A549 (cell line): ENCODE measurements at regions not wholly inside any gene's neighbourhood (a gene's known extent, or its start where the extent isn't known, plus 50 kb on each side); places are given as distances from the start of the nearest gene placed in this dataset.

Source experiments
- ATAC-seq, 2 experiments: fragments of 200-7000 bp in 1 of 2; fragments of >200 bp in 1 of 2; cut with Nextera tagmentation in 1 of 2; cut with Tn5 transposase in 1 of 2; 3 replicates each; pipeline versions ENCODE4 v1.8.0 to v1.9.1; 2018 to 2020; ENCODE audit warnings: mild to moderate bottlenecking in 1 of 2, moderate library complexity in 1 of 2
- CTCF ChIA-PET: fragments of 300-600 bp; sonication (Branson Sonifier 250); formaldehyde crosslinking; extraction: SDS; loops from one replicate; lab custom pipeline; 2021; ENCODE audit warnings: antibody characterized with exemption, inconsistent platforms; lab: Yijun Ruan, JAX
- POLR2A ChIA-PET: fragments of 350-600 bp; formaldehyde crosslinking; extraction: SDS; loops from one replicate; lab custom pipeline; 2021; ENCODE audit warnings: antibody characterized with exemption, inconsistent platforms; lab: Yijun Ruan, JAX
- DNase-seq, 2 experiments: peaks; one replicate each; pipeline versions ENCODE4 v3.0.0 to v3.0.0-alpha.2; 2011 to 2016; ENCODE audit warnings: low read depth in 1 of 2, low spot score in 1 of 2
- FAIRE-seq: peaks from 2 replicates; lab custom pipeline; 2011; peaks lifted over from hg19 to GRCh38; lab: Jason Lieb, UNC
- H3K27ac ChIP-seq, 2 experiments: fragments of >200 bp; sonication (Bioruptor Twin); formaldehyde crosslinking; 3 replicates each; pipeline ENCODE4 v1.5.1; 2016 to 2017
- H3K4me1 ChIP-seq: fragments of >200 bp; sonication (Bioruptor Twin); formaldehyde crosslinking; 3 replicates; pipeline ENCODE4 v1.6.1; 2016
- H3K4me2 ChIP-seq: fragments of >200 bp; sonication (Bioruptor Twin); formaldehyde crosslinking; 3 replicates; pipeline ENCODE4 v1.6.1; 2016
- H3K4me3 ChIP-seq: fragments of >200 bp; sonication (Bioruptor Twin); formaldehyde crosslinking; 3 replicates; pipeline ENCODE4 v1.5.1; 2016
- H3K9me3 ChIP-seq: fragments of >200 bp; sonication (Bioruptor Twin); formaldehyde crosslinking; 3 replicates; pipeline ENCODE4 v1.6.1; 2016
- BHLHE40 ChIP-seq: IDR thresholded peaks from 2 replicates; pipeline ENCODE4 v1.6.1; 2012; ENCODE audit warnings: low read depth, low read length, inconsistent platforms
- CHD4 ChIP-seq: fragments of 200-600 bp; sonication (generic); IDR thresholded peaks from 2 replicates; pipeline ENCODE4 v1.6.1; 2016; ENCODE audit warnings: antibody characterized with exemption, mild to moderate bottlenecking, borderline replicate concordance
- FOSB ChIP-seq: fragments of 250-450 bp; sonication (Bioruptor Pico); IDR thresholded peaks from 2 replicates; pipeline ENCODE4 v1.5.0; 2020; ENCODE audit warnings: mild to moderate bottlenecking, moderate library complexity
- FOSL2 ChIP-seq, 2 experiments: fragments of 450-650 bp in 1 of 2; fragments of >200 bp in 1 of 2; sonication (Bioruptor Twin) in 1 of 2; formaldehyde crosslinking; IDR thresholded peaks; 2 replicates each; pipeline versions ENCODE4 v1.5.0 to v1.6.1; 2016 to 2020; ENCODE audit warnings: mild to moderate bottlenecking in 1 of 2, moderate library complexity in 1 of 2
- HDAC2 ChIP-seq: fragments of 200-600 bp; sonication (generic); IDR thresholded peaks from 2 replicates; pipeline ENCODE4 v1.6.1; 2016
- HEYL ChIP-seq: fragments of 250-450 bp; sonication (Bioruptor Pico); IDR thresholded peaks from 2 replicates; pipeline ENCODE4 v1.8.0; 2021; ENCODE audit warnings: mild to moderate bottlenecking, moderate library complexity
- HOXB5 ChIP-seq: fragments of 250-450 bp; sonication (Bioruptor Pico); IDR thresholded peaks from 2 replicates; pipeline ENCODE4 v1.5.0; 2020; ENCODE audit warnings: mild to moderate bottlenecking, moderate library complexity
- JUN ChIP-seq, 2 experiments: fragments of >200 bp; sonication (Bioruptor Twin); formaldehyde crosslinking; IDR thresholded peaks; 2 replicates in 1 of 2; 3 replicates in 1 of 2; pipeline ENCODE4 v1.6.1; 2016 to 2017
- JUNB ChIP-seq: fragments of >200 bp; sonication (Bioruptor Twin); formaldehyde crosslinking; IDR thresholded peaks from 2 replicates; pipeline ENCODE4 v1.6.1; 2016
- MYC ChIP-seq: IDR thresholded peaks from 2 replicates; pipeline ENCODE4 v1.6.1; 2012; ENCODE audit warnings: mild to moderate bottlenecking, inconsistent platforms, low read length, improper control_type of control experiment, borderline replicate concordance
- NPAS2 ChIP-seq: fragments of 250-450 bp; sonication (Bioruptor Pico); IDR thresholded peaks from 2 replicates; pipeline ENCODE4 v1.8.0; 2022; ENCODE audit warnings: mild to moderate bottlenecking, moderate library complexity, borderline replicate concordance
- PHF8 ChIP-seq: fragments of 200-600 bp; sonication (generic); IDR thresholded peaks from 2 replicates; pipeline ENCODE4 v1.6.1; 2016; ENCODE audit warnings: low read depth, mild to moderate bottlenecking, antibody characterized with exemption, moderate library complexity, borderline replicate concordance
- RAD21 ChIP-seq, 2 experiments: fragments of >200 bp in 1 of 2; sonication (Bioruptor Twin) in 1 of 2; formaldehyde crosslinking in 1 of 2; IDR thresholded peaks in 1 of 2; conservative IDR thresholded peaks in 1 of 2; 2 replicates in 1 of 2; 3 replicates in 1 of 2; pipeline ENCODE4 v1.6.1; 2012 to 2018; ENCODE audit warnings: inconsistent platforms in 1 of 2
- RARB ChIP-seq: fragments of 250-450 bp; sonication (Bioruptor Pico); IDR thresholded peaks from 2 replicates; pipeline ENCODE4 v1.8.0; 2021; ENCODE audit warnings: mild to moderate bottlenecking, moderate library complexity
- RCOR1 ChIP-seq: fragments of 150-350 bp; IDR thresholded peaks from 2 replicates; pipeline ENCODE4 v1.6.1; 2014; ENCODE audit warnings: antibody characterized with exemption, low read length, low read depth
- RNF2 ChIP-seq: fragments of 200-600 bp; sonication (generic); IDR thresholded peaks from 2 replicates; pipeline ENCODE4 v1.6.1; 2016; ENCODE audit warnings: low read depth, mild to moderate bottlenecking, antibody characterized with exemption, moderate library complexity, borderline replicate concordance
- SREBF2 ChIP-seq: fragments of 450-650 bp; IDR thresholded peaks from 2 replicates; pipeline ENCODE4 v1.6.1; 2014; ENCODE audit warnings: mild to moderate bottlenecking, moderate library complexity
- TFCP2L1 ChIP-seq: fragments of 250-450 bp; sonication (Bioruptor Pico); IDR thresholded peaks from 2 replicates; pipeline ENCODE4 v1.5.0; 2021; ENCODE audit warnings: mild to moderate bottlenecking
- TP53 ChIP-seq: fragments of 250-450 bp; sonication (Bioruptor Pico); IDR thresholded peaks from 2 replicates; pipeline ENCODE4 v1.5.0; 2021; ENCODE audit warnings: mild to moderate bottlenecking, moderate library complexity
- ZSCAN20 ChIP-seq: fragments of 250-450 bp; sonication (Bioruptor Pico); IDR thresholded peaks from 2 replicates; pipeline ENCODE4 v1.8.0; 2022; ENCODE audit warnings: mild to moderate bottlenecking, moderate library complexity
- WGBS: methylation state at CpG from one replicate; pipeline ENCODE4 v1.1.6; 2017; ENCODE audit errors: missing lambda C conversion rate; 5-methylcytosine and 5-hydroxymethylcytosine counted together
- TF ChIP-seq, protein P1 (sequence below): fragments of 450-650 bp; IDR thresholded peaks from 2 replicates; pipeline ENCODE4 v1.6.1; 2014; ENCODE audit warnings: antibody characterized with exemption
- TF ChIP-seq, protein P2 (sequence below): IDR thresholded peaks from 2 replicates; pipeline ENCODE4 v1.6.1; 2012
- TF ChIP-seq, protein P3 (sequence below): fragments of 150-350 bp; IDR thresholded peaks from 2 replicates; pipeline ENCODE4 v1.6.1; 2014; ENCODE audit warnings: low read depth, mild to moderate bottlenecking, low read length
- TF ChIP-seq, protein P4 (sequence below): fragments of >200 bp; sonication (Bioruptor Twin); formaldehyde crosslinking; IDR thresholded peaks from 3 replicates; pipeline ENCODE4 v1.6.1; 2016
- TF ChIP-seq, protein P5 (sequence below): IDR thresholded peaks from 2 replicates; pipeline ENCODE4 v1.6.1; 2012; ENCODE audit warnings: low read depth, borderline replicate concordance

DNA sequence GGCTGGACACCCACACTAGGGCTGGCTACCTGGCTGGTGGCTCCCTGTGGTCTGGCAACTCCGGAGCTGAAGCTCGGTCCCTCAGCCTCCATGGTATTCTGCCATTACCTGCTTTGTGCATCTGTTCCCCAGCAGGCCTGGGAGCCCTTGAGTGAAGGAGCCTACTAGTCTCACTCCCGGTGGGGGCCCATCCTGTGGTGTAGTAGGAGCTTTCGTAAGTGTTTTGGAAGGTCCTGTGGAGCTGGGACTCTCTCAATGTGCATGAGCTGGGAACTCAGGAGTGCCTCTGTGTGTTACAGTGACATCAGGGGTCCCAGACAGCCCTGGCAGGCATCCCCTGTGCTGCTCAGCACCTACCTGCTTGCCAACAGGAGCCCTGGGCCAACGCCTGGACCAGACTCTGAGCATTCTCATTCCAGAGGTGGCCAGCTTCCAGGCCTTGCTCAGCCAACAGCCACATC is 267.1 kb downstream of the GADD45G start:
- no peak overlapping the region for H3K4me3 ChIP-seq
- no peak overlapping the region for H3K27ac ChIP-seq
- DNase-seq, result no peak
- ATAC-seq, result no peak
- CTCF ChIA-PET, result no interaction called here
- H3K4me2 ChIP-seq, result no peak overlapping the region
- no peaks in the 10 kb centered on the region for H3K9me3 ChIP-seq
- 60% methylated on average over 5 of the region's 5 CpGs for WGBS
- FAIRE-seq, result no peak
- no peak for TF ChIP-seq RARB (CRISPR knock-in tag)
- TF ChIP-seq MYC, result no peak
- no peak for TF ChIP-seq FOSL2 (IDR thresholded peaks at IDR 0.05)
- no peak for TF ChIP-seq FOSL2 (CRISPR knock-in tag; IDR thresholded peaks at IDR 0.05)
- no peak for TF ChIP-seq FOSB
- TF ChIP-seq JUN (IDR thresholded peaks at IDR 0.05), result no peak
- no peak for TF ChIP-seq CHD4
- no peak for TF ChIP-seq TFCP2L1 (CRISPR knock-in tag)
- TF ChIP-seq, protein P1, sequence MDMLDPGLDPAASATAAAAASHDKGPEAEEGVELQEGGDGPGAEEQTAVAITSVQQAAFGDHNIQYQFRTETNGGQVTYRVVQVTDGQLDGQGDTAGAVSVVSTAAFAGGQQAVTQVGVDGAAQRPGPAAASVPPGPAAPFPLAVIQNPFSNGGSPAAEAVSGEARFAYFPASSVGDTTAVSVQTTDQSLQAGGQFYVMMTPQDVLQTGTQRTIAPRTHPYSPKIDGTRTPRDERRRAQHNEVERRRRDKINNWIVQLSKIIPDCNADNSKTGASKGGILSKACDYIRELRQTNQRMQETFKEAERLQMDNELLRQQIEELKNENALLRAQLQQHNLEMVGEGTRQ, result no peak
- TF ChIP-seq RNF2, result no peak
- TF ChIP-seq, protein P2, sequence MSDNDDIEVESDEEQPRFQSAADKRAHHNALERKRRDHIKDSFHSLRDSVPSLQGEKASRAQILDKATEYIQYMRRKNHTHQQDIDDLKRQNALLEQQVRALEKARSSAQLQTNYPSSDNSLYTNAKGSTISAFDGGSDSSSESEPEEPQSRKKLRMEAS, result no peak
- POLR2A ChIA-PET, result no interaction called here
- no peaks in the 10 kb centered on the region for H3K4me1 ChIP-seq

DNA sequence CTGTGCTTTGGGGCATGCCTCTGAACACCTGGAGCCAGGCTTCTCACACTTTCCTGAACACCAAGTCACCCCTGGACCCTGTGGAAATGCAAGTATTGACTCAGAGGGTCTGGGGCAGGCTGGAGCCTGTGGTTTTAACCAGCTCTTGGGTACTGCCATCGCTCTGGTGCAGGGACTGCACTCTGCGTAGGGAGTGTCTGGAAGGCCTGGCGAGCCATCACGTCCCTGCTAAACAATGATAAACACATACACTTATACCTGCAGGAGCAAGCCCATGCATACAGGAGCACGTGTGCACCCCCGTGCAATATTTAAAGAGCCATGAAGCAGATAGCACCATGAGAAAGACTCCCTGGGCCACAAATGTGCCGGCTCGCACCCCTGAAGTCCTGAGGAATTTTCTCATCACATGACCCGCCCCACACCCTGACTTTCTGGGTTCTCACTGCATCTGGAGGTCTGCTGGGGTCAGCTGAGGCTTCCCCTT is 267.7 kb downstream of the GADD45G start:
- 68% methylated on average over 9 of the region's 9 CpGs for WGBS
- no peak for DNase-seq
- ATAC-seq, result no peak
- TF ChIP-seq, protein P3, sequence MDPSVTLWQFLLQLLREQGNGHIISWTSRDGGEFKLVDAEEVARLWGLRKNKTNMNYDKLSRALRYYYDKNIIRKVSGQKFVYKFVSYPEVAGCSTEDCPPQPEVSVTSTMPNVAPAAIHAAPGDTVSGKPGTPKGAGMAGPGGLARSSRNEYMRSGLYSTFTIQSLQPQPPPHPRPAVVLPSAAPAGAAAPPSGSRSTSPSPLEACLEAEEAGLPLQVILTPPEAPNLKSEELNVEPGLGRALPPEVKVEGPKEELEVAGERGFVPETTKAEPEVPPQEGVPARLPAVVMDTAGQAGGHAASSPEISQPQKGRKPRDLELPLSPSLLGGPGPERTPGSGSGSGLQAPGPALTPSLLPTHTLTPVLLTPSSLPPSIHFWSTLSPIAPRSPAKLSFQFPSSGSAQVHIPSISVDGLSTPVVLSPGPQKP, result no peak
- TF ChIP-seq PHF8 (no peak), RNF2 (no peak), SREBF2 (no peak), CHD4 (no peak), HEYL (CRISPR knock-in tag) (no peak), HOXB5 (CRISPR knock-in tag) (no peak), RCOR1 (no peak), TP53 (no peak), ZSCAN20 (CRISPR knock-in tag) (no peak), HDAC2 (no peak), NPAS2 (CRISPR knock-in tag) (no peak), JUNB (no peak), RAD21 (conservative IDR thresholded peaks at IDR 0.05 in 1 of 2, IDR thresholded peaks at IDR 0.05 in 1 of 2) (no peak), JUN (IDR thresholded peaks at IDR 0.05) (no peak), BHLHE40 (no peak), RARB (CRISPR knock-in tag) (no peak)
- TF ChIP-seq, protein P4, sequence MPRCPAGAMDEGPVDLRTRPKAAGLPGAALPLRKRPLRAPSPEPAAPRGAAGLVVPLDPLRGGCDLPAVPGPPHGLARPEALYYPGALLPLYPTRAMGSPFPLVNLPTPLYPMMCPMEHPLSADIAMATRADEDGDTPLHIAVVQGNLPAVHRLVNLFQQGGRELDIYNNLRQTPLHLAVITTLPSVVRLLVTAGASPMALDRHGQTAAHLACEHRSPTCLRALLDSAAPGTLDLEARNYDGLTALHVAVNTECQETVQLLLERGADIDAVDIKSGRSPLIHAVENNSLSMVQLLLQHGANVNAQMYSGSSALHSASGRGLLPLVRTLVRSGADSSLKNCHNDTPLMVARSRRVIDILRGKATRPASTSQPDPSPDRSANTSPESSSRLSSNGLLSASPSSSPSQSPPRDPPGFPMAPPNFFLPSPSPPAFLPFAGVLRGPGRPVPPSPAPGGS, result no peak
- TF ChIP-seq, protein P5, sequence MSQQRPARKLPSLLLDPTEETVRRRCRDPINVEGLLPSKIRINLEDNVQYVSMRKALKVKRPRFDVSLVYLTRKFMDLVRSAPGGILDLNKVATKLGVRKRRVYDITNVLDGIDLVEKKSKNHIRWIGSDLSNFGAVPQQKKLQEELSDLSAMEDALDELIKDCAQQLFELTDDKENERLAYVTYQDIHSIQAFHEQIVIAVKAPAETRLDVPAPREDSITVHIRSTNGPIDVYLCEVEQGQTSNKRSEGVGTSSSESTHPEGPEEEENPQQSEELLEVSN, result no peak
- TF ChIP-seq, all 56 proteins: peak for 0
- H3K9me3 ChIP-seq, result no peaks in the 10 kb centered on the region
- H3K4me3 ChIP-seq, result no peak overlapping the region
- H3K4me2 ChIP-seq, result no peak overlapping the region
- H3K4me1 ChIP-seq, result no peaks in the 10 kb centered on the region
- H3K27ac ChIP-seq, result no peak overlapping the region
- POLR2A ChIA-PET, result no interaction called here
- FAIRE-seq, result no peak
- CTCF ChIA-PET, result no interaction called here
